Activated CD8-positive, alpha-beta T cell treated with anti-CD3 and anti-CD28 coated beads, Interleukin-2, amount 10 ng/mL, durations not matched to agents 7 days and 5 days (primary cell): ENCODE measurements at regions not wholly inside any gene's neighbourhood (a gene's known extent, or its start where the extent isn't known, plus 50 kb on each side); places are given as distances from the start of the nearest gene placed in this dataset.
"Not testable (repeated sequence)": the region's sequence is repeated elsewhere in the genome, so short reads cannot be mapped to it uniquely, and the experiment has no call there.

Experiments used
- ATAC-seq: fragments of 150-1000 bp; cut with Tn5 transposase; one replicate; pipeline ENCODE4 v1.10.0; 2021; ENCODE audit warnings: moderate library complexity
- CTCF ChIA-PET: fragments of 350-600 bp; sonication (Branson Sonifier 250); formaldehyde crosslinking; loops from one replicate; lab custom pipeline; 2021; ENCODE audit warnings: antibody characterized with exemption; lab: Charles Lee
- POLR2A ChIA-PET: fragments of 350-600 bp; sonication (Branson Sonifier 250); formaldehyde crosslinking; loops from one replicate; lab custom pipeline; 2021; ENCODE audit warnings: antibody characterized with exemption; lab: Charles Lee
- DNase-seq: peaks from one replicate; pipeline ENCODE4 v3.0.0-alpha.2; 2020
- H3K27ac Mint-ChIP-seq: one replicate; pipeline ENCODE4 v1.8.0; 2021; ENCODE audit warnings: mild to moderate bottlenecking, mixed read lengths
- H3K27me3 Mint-ChIP-seq: one replicate; pipeline ENCODE4 v1.8.0; 2021; ENCODE audit warnings: low read depth, mixed read lengths
- H3K36me3 Mint-ChIP-seq: one replicate; pipeline ENCODE4 v1.8.0; 2021; ENCODE audit warnings: low read depth, mixed read lengths
- H3K4me1 Mint-ChIP-seq: one replicate; pipeline ENCODE4 v1.8.0; 2021; ENCODE audit warnings: low read depth, mixed read lengths
- H3K4me3 Mint-ChIP-seq: one replicate; pipeline ENCODE4 v1.8.0; 2021; ENCODE audit warnings: mild to moderate bottlenecking, mixed read lengths
- H3K9me3 Mint-ChIP-seq: one replicate; pipeline ENCODE4 v1.8.0; 2022; ENCODE audit warnings: mixed read lengths; ENCODE audit not compliant: insufficient read depth

DNA sequence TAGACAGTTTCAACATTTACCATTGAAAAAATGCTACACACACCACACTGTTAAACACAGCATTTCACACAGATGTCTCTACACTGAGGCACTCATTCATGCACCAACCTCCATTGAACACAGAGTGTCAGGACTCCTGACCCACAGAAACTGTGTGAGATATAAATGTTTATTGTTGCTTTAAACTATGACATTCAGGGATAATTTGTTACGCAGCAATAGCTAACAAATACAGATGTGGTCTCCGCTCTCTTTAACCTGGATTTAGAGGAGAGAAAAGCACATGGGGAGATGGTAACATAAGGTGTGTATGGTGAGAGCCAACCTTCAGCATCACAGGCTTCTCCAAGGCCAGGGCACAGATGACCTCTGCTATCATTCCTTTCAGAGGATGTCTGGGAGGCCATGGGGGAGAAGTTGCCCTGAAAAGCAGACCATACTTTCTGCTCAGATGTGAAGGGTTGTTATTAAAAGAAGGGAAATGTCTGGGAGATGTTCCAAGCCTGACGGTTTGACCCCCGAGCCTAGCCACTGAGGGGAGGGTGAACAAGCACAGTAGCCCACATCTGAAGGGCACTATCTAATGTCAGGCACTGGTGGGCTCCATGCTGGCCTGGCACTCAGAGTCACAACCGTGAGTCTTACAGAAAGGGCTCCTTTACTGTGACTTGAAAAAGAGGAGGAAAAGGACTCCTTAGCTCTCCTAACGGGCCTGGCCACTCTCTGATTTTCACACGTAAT is 284.5 kb upstream of the TLE3 start:
- H3K4me3 Mint-ChIP-seq, result no peak overlapping the region

DNA sequence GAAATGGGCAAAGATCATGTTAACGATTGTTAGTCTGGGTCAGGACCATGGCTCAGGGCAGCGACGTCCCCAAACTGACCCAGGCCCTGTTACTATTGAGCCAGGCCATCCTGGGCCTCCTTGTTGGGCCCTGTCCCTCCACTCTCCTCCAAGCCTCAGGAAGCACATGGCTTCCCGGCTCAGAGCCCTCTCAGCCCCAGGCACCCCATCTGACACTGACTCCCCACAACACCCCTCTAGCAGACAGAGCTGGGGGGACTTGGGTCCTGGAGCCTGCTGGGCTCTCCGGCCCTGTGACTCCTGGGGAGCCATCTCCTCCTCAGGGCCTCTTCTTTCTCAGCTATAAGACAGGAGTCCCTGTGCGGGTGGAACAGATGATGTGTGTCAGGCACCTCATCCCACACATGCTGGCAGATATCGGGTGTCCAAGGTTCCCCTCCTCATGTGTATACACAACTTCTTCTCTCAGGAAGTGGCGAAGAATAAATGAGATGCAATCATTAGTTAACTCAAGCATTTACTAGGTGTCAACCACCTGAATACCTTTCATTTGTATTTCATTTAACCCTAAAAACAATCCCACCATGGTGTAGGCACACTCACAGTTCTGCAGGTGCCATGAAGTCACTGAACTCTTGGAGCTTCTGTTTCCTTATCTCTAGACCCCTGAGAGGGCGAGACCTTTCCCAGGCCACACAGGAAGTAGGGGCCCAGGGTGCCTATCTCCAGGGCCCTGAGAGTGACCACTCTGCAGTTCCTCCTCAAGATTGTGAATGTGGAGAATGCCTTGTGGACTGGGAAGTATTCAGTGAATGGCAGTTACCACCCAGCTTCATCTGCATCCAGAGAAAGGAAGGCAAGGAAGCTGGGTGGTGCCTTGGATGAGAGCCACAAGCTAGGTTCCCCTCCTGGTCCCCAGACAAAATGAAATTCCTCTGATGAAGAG is 282.5 kb upstream of the TLE3 start:
- H3K27me3 Mint-ChIP-seq, result peaks cover 35% of the 10 kb centered on the region
- no peaks in the 10 kb centered on the region for H3K36me3 Mint-ChIP-seq
- ChIA-PET CTCF (no interaction called here), POLR2A (no interaction called here)
- H3K4me1 Mint-ChIP-seq, result no peaks in the 10 kb centered on the region
- ATAC-seq (no peak), DNase-seq (peak; percentile 13)
- no peaks in the 10 kb centered on the region for H3K9me3 Mint-ChIP-seq
- no peak overlapping the region for H3K27ac Mint-ChIP-seq
- no peak overlapping the region for H3K4me3 Mint-ChIP-seq

More for the DNA sequence above, 284.5 kb upstream of the TLE3 start:
- DNase-seq, result peak; percentile 6
- H3K9me3 Mint-ChIP-seq, result no peaks in the 10 kb centered on the region
- ChIA-PET CTCF (no interaction called here), POLR2A (no interaction called here)
- H3K27ac Mint-ChIP-seq, result no peak overlapping the region
- H3K36me3 Mint-ChIP-seq, result no peaks in the 10 kb centered on the region
- ATAC-seq, result no peak
- no peaks in the 10 kb centered on the region for H3K4me1 Mint-ChIP-seq
- peaks cover 19% of the 10 kb centered on the region for H3K27me3 Mint-ChIP-seq

DNA sequence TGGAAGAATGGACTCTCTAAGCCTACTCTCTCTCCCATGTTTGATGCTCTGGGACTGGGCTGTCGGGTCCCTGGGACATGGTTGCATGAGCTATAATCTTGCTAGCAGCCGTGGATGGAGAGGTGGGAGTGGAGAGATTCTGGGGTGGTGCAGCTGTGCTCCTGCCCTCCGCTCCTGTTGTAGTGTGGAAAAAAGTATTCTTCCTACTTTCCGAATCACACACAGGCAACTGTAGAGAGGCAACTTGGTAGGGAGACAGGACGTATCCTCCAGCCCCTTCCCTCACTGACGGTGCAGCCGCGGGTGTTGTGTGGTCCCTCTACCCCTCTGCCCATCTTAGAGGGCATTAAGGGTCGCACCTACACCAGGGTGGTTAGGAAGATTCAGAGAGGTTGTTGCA is 281.4 kb upstream of the TLE3 start:
- no peak overlapping the region for H3K4me3 Mint-ChIP-seq
- CTCF ChIA-PET, result no interaction called here
- no peaks in the 10 kb centered on the region for H3K9me3 Mint-ChIP-seq
- no peaks in the 10 kb centered on the region for H3K36me3 Mint-ChIP-seq
- POLR2A ChIA-PET, result no interaction called here
- peaks cover 37% of the 10 kb centered on the region for H3K27me3 Mint-ChIP-seq
- peak; percentile 5 for DNase-seq
- no peak for ATAC-seq
- no peaks in the 10 kb centered on the region for H3K4me1 Mint-ChIP-seq
- no peak overlapping the region for H3K27ac Mint-ChIP-seq

DNA sequence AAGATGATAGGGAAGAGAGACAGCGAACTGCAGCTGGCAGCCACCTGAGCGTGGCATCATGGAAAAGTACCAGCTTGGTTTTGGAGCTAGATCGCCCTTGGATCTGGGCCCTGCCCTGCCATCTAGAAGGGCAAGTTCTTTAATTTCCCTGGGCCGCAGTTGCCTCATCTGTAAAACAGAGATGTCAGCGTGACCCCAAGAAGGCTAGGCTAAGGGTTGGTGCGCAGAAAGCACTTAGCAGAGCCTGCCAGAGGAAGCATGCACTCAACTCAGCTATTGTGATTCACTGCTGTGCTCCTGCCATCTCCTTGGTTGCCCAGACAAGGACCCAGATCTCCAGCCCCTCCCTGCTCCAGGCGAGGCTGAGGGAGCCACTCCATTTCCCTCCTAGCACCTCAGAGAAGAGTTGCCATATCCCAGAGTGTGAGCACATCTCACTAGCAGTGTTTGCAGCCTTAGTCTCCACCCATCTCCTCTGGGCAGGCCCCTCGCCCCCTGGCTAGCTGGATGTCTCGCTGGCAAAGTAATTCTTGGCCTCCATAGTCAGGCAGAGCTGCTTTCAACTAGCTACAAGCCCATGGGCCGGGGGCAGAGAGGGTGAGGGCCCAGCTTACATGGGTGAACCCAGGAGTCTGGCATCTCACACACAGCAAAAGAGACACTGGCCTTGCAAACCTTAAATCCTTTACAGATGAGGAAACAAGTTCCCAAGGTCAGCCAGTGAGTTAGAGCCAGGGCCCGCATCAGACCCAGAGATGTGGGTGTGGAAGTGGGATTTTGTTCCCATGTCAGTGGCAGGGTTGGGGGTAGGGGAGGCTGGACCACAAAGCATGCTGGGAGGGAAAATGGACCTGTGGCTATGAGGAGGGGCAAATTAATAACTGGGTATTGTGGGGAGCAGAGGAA is 280.7 kb upstream of the TLE3 start:
- DNase-seq (peak; percentile 13), ATAC-seq (no peak)
- H3K9me3 Mint-ChIP-seq, result no peaks in the 10 kb centered on the region
- H3K27ac Mint-ChIP-seq, result no peak overlapping the region
- H3K27me3 Mint-ChIP-seq, result peaks cover 38% of the 10 kb centered on the region
- ChIA-PET POLR2A (no interaction called here), CTCF (no interaction called here)
- H3K4me3 Mint-ChIP-seq, result no peak overlapping the region
- H3K4me1 Mint-ChIP-seq, result no peaks in the 10 kb centered on the region
- no peaks in the 10 kb centered on the region for H3K36me3 Mint-ChIP-seq

GRCh38 chr15:70376929-70377691 is 279.4 kb upstream of the TLE3 start:
- peaks cover 47% of the 10 kb centered on the region for H3K27me3 Mint-ChIP-seq
- no peaks in the 10 kb centered on the region for H3K36me3 Mint-ChIP-seq
- H3K4me3 Mint-ChIP-seq, result no peak overlapping the region
- CTCF ChIA-PET, result interaction anchor here (2.3 kb wide), 1 partner anchor 90 kb away, joined by 5 read pairs; no protein-coding TSS in a partner anchor
- ATAC-seq (no peak), DNase-seq (peak; percentile 13)
- H3K27ac Mint-ChIP-seq, result no peak overlapping the region
- POLR2A ChIA-PET, result no interaction called here
- H3K4me1 Mint-ChIP-seq, result no peaks in the 10 kb centered on the region
- no peaks in the 10 kb centered on the region for H3K9me3 Mint-ChIP-seq

DNA sequence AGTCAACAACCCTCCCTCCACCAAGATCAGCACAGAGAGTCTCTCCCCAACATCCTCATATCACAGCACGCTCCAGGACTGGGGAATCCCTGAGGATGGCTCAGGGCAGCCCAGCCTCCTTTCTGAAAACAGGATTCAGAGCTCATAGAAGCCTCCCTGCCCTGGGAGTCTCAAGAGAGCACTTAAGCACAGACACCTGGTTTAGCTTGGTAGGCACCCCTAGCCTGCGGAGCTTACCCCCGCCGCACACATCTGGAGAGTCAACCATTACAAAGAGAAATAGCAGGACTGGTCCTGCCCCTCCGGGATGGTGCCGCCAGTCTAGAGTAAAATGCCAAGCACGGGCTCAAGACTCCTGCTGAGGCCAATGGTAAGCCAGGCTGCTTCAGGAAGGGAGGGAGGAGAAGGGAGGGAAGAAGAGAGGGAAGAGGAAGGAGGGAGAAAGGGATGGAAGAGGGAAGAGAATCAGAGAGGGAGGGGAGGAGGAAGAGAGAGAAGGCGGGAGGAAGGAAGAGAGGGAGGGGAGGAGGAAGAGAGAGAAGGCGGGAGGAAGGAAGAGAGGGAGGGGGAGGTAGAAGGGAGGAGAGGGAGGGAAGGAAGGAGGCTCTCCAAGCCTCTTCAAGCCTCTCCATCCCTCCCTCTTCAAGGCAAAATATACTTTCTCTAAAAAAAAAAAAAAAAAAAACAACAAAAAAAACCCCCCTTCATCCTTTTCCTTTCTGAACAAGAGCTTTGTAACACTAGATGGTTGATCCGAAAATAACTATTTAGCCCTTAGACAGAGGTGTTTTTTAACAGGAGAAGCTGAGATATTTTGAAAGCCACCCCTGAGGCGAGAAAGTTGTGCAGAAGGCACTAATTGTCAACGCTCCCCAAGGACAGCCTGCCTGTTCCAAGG is 278.6 kb upstream of the TLE3 start:
- no peaks in the 10 kb centered on the region for H3K36me3 Mint-ChIP-seq
- no peak overlapping the region for H3K4me3 Mint-ChIP-seq
- DNase-seq, result peak; percentile 12
- ChIA-PET CTCF (interaction anchor here (2.3 kb wide), 1 partner anchor 91 kb away, joined by 5 read pairs; no protein-coding TSS in a partner anchor), POLR2A (no interaction called here)
- H3K9me3 Mint-ChIP-seq, result no peaks in the 10 kb centered on the region
- no peaks in the 10 kb centered on the region for H3K4me1 Mint-ChIP-seq
- peaks cover 54% of the 10 kb centered on the region for H3K27me3 Mint-ChIP-seq
- no peak for ATAC-seq
- no peak overlapping the region for H3K27ac Mint-ChIP-seq

- CTCF ChIA-PET, result interaction anchor here (2.3 kb wide), 1 partner anchor 91 kb away, joined by 5 read pairs; no protein-coding TSS in a partner anchor
- Mint-ChIP-seq H3K36me3 (no peaks in the 10 kb centered on the region), H3K4me1 (no peaks in the 10 kb centered on the region), H3K27ac (no peak overlapping the region), H3K9me3 (no peaks in the 10 kb centered on the region), H3K4me3 (no peak overlapping the region), H3K27me3 (peaks cover 60% of the 10 kb centered on the region)
- DNase-seq (no peak), ATAC-seq (no peak)
- POLR2A ChIA-PET, result no interaction called here
Measured at GRCh38 chr15:70375586-70375985, 277.9 kb upstream of the TLE3 start.

DNA sequence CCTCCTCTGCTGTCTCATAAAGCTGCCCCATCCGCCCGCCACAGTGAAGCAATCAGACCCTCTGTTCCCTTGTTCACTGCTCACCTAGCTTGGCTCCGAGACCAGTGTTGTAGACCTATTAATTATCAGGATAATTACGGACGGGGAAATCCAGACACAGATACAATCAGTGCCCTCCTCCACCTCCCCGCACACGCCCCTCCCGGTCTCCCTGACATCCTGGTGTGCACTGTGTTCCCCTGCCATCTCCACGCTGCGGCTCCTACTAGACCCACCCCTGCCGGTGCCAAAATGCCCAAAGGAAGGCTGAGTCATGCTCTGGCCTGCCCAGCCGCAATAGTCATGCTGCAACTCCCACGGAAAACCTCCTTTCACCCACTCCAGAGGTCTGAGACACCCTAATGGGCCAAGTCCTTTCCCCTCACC is 277.3 kb upstream of the TLE3 start:
- H3K4me1 Mint-ChIP-seq, result no peaks in the 10 kb centered on the region
- ATAC-seq (no peak), DNase-seq (no peak)
- H3K27me3 Mint-ChIP-seq, result peaks cover 66% of the 10 kb centered on the region
- no peaks in the 10 kb centered on the region for H3K9me3 Mint-ChIP-seq
- POLR2A ChIA-PET, result no interaction called here
- no peaks in the 10 kb centered on the region for H3K36me3 Mint-ChIP-seq
- no peak overlapping the region for H3K4me3 Mint-ChIP-seq
- H3K27ac Mint-ChIP-seq, result no peak overlapping the region
- CTCF ChIA-PET, result no interaction called here

- no peaks in the 10 kb centered on the region for H3K4me1 Mint-ChIP-seq
- peak; percentile 9 for DNase-seq
Measured at GRCh38 chr15:70374096-70374495, 276.4 kb upstream of the TLE3 start.

GRCh38 chr15:70373439-70373838 is 275.7 kb upstream of the TLE3 start:
- CTCF ChIA-PET, result not testable (repeated sequence)

More at GRCh38 chr15:70374096-70374495, 276.4 kb upstream of the TLE3 start:
- ChIA-PET CTCF (no interaction called here), POLR2A (no interaction called here)
- H3K36me3 Mint-ChIP-seq, result no peaks in the 10 kb centered on the region
- H3K27ac Mint-ChIP-seq, result no peak overlapping the region
- peaks cover 72% of the 10 kb centered on the region for H3K27me3 Mint-ChIP-seq
- H3K4me3 Mint-ChIP-seq, result no peak overlapping the region
- no peaks in the 10 kb centered on the region for H3K9me3 Mint-ChIP-seq
- ATAC-seq, result no peak

More at GRCh38 chr15:70373439-70373838, 275.7 kb upstream of the TLE3 start:
- POLR2A ChIA-PET, H3K36me3 Mint-ChIP-seq, ATAC-seq, H3K4me3 Mint-ChIP-seq, H3K9me3 Mint-ChIP-seq, H3K4me1 Mint-ChIP-seq, H3K27ac Mint-ChIP-seq, DNase-seq: not testable (repeated sequence)
- peaks cover 73% of the 10 kb centered on the region for H3K27me3 Mint-ChIP-seq
